Iris pigment epithelial cell (primary cell): ENCODE measurements at regions not wholly inside any gene's neighbourhood (a gene's known extent, or its start where the extent isn't known, plus 50 kb on each side); places are given as distances from the start of the nearest gene placed in this dataset.
"Not testable (repeated sequence)": the region's sequence is repeated elsewhere in the genome, so short reads cannot be mapped to it uniquely, and the experiment has no call there.

Experiments
- DNase-seq: peaks from one replicate; pipeline ENCODE4 v3.0.0-alpha.2; 2011; ENCODE audit warnings: low read depth

GRCh38 chr4:173091362-173091761, 77.2 kb upstream of the GALNT7 start:
- no peak for DNase-seq

DNA sequence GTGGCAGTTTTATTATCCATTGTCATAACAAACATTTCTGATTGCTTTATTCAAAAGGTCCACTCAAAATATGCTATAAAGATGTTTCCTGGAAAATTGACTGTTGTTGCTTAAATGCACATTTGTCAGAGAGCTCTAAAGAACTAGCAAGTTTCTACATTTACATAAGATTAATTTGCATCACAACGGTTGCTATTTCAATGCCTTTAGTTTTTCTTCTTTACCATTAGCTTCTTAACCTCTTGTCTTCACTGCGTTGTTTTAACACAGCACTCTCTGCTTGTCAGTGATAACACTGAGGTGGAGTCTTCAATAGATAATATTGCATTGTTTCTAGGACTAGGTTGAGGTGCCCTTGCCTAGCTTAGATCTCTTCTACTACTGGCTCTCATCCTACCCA, 76.7 kb upstream of the GALNT7 start:
- DNase-seq, result no peak

DNA sequence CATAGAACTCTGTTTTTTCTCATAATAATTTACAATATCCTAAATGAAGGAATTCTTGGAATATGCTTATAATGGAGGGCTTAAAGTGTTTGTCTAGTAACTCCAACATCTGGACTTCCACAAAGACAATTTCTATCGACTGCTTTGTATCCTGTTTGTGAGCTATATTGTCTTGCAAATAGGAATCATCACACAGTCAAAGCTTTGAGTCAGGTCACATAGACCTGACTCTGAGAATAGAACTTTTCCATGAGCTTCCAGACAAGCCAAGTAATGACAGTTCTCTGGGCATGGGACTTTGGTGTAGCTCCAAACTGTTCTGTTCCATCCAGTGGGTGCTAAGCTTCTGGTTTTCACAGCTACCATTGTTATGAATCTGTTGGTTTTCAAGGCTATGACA, 75.2 kb upstream of the GALNT7 start:
- no peak for DNase-seq

GRCh38 chr4:173094739-173095421, 73.7 kb upstream of the GALNT7 start:
- DNase-seq, result no peak

DNA sequence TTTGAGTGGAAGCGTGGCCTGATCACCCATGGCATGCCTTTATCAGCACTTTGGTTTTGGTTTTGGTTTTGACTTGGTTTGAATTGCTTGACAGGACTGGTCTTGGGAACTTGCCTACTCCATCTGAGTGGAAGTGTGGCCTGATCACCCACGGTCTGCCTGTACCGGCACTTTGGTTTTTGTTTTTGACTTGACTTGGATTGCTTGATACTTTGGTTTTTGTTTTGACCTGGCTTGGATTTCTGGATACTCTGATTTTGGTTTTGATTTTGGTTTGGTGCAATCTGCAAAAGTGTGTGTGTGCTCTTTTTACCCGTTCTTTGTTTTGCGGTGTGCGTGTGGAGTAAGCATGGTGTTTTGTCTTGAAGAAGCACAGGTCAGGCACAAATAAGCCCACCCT, 69.2 kb upstream of the GALNT7 start:
- not testable (repeated sequence) for DNase-seq

DNA sequence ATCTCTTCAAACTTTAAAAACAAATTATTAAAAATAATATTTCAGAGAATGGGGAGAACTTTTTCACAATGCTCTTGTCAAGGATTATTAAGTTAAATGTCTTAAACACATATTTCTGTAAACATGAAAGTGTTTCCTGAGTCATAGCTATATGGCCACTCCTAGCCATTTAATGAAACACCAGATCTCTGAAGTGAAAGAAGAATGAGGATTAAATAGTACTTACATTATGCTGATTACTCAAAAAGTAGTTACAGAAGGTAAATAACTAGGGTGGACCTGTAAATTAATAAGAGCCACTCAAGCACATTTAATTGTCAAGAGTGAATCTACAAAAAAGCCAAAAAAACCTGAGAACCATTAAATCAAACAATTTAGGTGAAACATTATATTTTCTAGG, 57.6 kb upstream of the GALNT7 start:
- DNase-seq, result no peak

GRCh38 chr4:173117430-173117829, 51.2 kb upstream of the GALNT7 start:
- peak; percentile 4 for DNase-seq
